ENCODE measurements at regions not wholly inside any gene's neighbourhood (a gene's known extent, or its start where the extent isn't known, plus 50 kb on each side); places are given as distances from the start of the nearest gene placed in this dataset.
"Not testable (repeated sequence)": the region's sequence is repeated elsewhere in the genome, so short reads cannot be mapped to it uniquely, and the experiment has no call there.

DNA sequence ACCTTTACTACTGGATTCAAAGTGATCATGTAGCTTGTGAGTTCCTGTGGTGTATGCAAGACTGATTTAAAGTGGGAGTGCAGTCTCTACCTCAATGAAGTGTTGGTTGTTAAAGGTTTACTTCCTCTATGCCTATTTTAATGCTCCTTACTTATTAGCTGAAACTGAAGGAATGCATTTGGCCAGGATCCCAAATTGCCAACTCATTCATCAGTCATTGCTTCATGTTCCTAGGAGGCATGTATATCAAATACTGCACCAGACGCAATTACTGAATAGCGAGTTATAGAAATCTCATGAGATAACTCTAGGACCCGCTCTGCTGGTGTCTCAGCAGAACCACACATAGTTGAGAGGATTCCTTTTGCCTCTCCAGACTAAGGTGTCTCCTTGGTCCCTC, 143.0 kb upstream of the RPS23 start:
- no peaks in the 10 kb centered on the region for H3K27me3 Mint-ChIP-seq (ENCODE audit: low read depth)
- no peak overlapping the region for H3K4me3 Mint-ChIP-seq (ENCODE audit: low read depth)
- intact Hi-C loops (cut with micrococcal nuclease): no loop called here
- no peak for DNase-seq (ENCODE audit: low spot score)
- H3K27ac Mint-ChIP-seq: no peak overlapping the region
- H3K4me1 Mint-ChIP-seq (ENCODE audit: low read depth): no peaks in the 10 kb centered on the region
- H3K9me3 Mint-ChIP-seq: no peaks in the 10 kb centered on the region
- no peaks in the 10 kb centered on the region for H3K36me3 Mint-ChIP-seq (ENCODE audit: low read depth)

DNA sequence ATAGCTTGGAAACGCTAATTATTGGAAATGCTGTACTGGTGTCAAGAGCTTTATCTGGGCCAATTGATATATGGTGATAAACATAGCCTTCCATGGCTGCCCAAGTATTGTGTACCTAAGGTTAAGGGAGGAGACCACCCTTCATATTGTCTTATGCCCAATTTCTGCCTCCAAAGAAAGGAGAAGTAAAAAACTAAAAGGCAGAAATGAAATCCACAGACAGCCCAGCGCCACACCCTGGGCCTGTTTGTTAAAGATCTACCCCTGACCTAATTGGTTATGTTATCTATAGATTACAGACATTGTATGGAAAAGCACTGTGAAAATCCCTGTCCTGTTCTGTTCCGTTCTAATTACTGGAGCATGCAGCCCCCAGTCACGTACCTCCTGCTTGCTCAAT, 142.4 kb upstream of the RPS23 start:
- H3K36me3 Mint-ChIP-seq (ENCODE audit: low read depth); H3K4me1 Mint-ChIP-seq (ENCODE audit: low read depth); H3K4me3 Mint-ChIP-seq (ENCODE audit: low read depth); intact Hi-C loops (cut with micrococcal nuclease); H3K27me3 Mint-ChIP-seq (ENCODE audit: low read depth); H3K27ac Mint-ChIP-seq; H3K9me3 Mint-ChIP-seq; DNase-seq (ENCODE audit: low spot score): not testable (repeated sequence)

DNA sequence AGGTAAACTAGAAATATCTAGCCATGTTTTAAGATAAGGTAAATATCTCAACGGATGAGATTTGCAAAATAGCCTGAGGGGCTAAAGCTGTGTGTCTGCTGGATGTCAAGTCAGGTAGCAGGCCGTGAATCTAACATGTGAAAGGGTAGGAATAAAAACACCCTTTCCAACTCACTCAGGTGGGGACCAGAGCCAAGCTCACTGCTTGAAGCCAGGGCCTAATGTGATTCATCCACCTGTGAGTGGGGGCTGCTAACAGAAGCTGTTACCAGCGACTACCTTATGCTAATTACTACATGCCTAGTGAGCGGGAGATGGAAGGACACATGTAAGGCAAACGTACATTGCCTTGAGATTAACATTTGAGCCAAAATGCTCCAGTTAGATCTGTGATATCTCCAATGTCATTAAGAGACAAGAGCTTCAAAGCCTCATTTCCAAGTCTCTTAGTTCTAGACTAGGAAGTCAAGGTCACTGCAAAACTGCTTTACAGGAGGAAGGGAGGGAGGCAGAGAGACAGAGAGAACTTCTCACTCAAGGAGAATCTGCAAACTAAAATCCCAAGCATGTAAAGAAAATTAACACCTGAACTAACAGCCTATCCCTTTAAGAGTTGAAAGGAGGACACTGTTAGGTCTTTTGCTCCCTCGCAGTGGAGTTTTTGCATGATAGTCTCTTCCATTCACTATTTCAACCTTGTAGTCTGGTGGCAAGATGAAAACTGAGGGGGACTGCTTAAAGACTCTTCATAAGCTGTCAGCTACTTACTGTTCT, 141.6 kb upstream of the RPS23 start:
- Mint-ChIP-seq H3K4me3 (ENCODE audit: low read depth) (no peak overlapping the region), H3K27ac (no peak overlapping the region), H3K4me1 (ENCODE audit: low read depth) (no peaks in the 10 kb centered on the region), H3K36me3 (ENCODE audit: low read depth) (no peaks in the 10 kb centered on the region), H3K9me3 (no peaks in the 10 kb centered on the region), H3K27me3 (ENCODE audit: low read depth) (no peaks in the 10 kb centered on the region)
- no peak for DNase-seq (ENCODE audit: low spot score)
- intact Hi-C loops (cut with micrococcal nuclease): no loop called here

DNA sequence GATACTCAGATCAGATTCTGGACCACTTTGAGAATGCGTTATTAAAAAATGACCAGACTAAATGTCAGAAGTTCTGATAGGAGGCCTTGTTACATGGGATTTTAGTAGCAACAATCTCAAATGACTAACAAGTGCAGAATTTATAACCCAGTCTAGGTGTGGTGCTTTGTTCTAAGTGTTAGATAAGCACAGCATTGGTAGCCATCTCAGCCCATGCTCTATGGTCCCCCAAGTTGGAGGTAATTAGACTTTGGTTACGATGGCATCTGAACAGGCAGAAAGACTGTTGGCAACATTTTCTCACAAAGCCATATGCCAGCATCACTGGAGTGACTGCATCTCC, 140.4 kb upstream of the RPS23 start:
- no peak for DNase-seq (ENCODE audit: low spot score)
- Mint-ChIP-seq H3K4me3 (ENCODE audit: low read depth) (no peak overlapping the region), H3K27ac (no peak overlapping the region), H3K4me1 (ENCODE audit: low read depth) (no peaks in the 10 kb centered on the region), H3K36me3 (ENCODE audit: low read depth) (no peaks in the 10 kb centered on the region), H3K27me3 (ENCODE audit: low read depth) (no peaks in the 10 kb centered on the region), H3K9me3 (no peaks in the 10 kb centered on the region)
- intact Hi-C loops (cut with micrococcal nuclease): no loop called here

DNA sequence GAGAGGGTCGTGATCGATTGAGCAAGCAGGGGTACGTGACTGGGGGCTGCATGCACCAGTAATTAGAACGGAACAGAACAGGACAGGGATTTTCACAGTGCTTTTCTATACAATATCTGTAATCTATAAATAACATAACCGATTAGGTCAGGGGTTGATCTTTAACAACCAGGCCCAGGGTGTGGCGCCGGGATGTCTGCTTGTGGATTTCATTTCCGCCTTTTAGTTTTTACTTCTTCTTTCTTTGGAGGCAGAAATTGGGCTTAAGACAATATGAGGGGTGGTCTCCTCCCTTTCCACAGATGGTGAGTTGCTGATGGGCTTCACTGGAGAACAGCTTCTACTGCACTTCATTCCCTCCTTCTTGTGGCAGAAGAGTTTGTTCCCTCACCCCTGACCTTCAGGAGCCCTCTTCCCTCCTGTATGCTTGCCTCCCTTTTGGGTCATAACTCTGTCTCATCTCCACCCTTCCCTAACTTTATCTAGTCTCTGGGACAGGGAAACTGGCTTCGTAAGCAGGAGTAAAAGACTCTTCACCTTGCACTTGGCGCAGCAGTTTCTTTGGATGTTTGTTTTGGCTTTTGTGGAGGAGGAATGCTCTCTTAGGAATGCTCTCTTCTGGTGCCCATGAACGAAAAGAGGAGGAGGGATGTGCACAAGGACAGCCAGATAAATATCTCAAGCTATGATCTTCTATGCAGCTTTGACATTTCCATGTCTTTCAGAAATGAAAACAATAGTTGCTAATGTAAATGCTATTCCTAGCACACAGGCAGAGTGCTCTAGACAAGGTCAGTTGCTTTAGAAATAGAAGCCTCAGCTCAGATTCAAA, 139.8 kb upstream of the RPS23 start:
- H3K4me3 Mint-ChIP-seq (ENCODE audit: low read depth): no peak overlapping the region
- H3K9me3 Mint-ChIP-seq: no peaks in the 10 kb centered on the region
- no peaks in the 10 kb centered on the region for H3K4me1 Mint-ChIP-seq (ENCODE audit: low read depth)
- no peak for DNase-seq (ENCODE audit: low spot score)
- H3K36me3 Mint-ChIP-seq (ENCODE audit: low read depth): no peaks in the 10 kb centered on the region
- intact Hi-C loops (cut with micrococcal nuclease): no loop called here
- H3K27me3 Mint-ChIP-seq (ENCODE audit: low read depth): no peaks in the 10 kb centered on the region
- no peak overlapping the region for H3K27ac Mint-ChIP-seq

DNA sequence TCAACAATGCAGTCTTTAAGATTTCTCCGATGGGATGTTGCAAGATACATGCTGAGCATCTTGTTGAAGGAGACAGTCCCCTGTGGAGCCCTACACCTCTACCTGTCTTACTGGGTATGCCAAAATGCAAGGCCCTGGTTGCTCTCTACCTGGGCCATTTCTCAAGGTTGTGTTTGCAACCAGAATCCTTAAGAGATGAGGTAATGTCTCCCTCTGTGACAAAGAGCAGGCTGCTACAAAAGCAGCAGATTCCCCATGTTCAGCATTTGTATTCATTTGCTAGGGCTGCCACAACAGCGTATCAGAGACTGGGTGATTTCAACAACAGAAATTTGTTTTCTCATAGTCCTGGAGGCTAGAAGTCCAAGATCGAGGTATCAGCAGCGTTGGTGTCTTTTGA, 138.4 kb upstream of the RPS23 start:
- Mint-ChIP-seq H3K9me3 (no peaks in the 10 kb centered on the region), H3K27ac (no peak overlapping the region), H3K27me3 (ENCODE audit: low read depth) (no peaks in the 10 kb centered on the region), H3K36me3 (ENCODE audit: low read depth) (no peaks in the 10 kb centered on the region), H3K4me3 (ENCODE audit: low read depth) (no peak overlapping the region), H3K4me1 (ENCODE audit: low read depth) (no peaks in the 10 kb centered on the region)
- intact Hi-C loops (cut with micrococcal nuclease): no loop called here
- DNase-seq (ENCODE audit: low spot score): no peak

DNA sequence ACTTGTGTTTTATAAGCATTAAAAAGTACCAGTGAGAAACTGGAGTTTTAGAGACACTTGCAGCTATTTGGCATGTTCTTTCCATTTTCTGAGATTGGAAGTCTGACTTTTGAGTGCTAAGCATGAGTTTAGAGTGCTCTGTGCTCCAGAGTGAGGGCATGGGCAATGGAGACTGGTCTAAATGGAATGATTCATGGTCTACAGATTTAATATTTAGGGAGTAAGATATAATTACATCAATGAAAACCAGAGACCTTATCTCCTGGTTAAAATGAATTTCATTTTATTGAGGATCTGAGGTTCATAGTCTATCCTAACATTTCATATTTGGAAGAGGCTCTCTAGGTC, 135.9 kb upstream of the RPS23 start:
- no peak overlapping the region for H3K4me3 Mint-ChIP-seq (ENCODE audit: low read depth)
- no peak for DNase-seq (ENCODE audit: low spot score)
- intact Hi-C loops (cut with micrococcal nuclease): no loop called here
- no peaks in the 10 kb centered on the region for H3K4me1 Mint-ChIP-seq (ENCODE audit: low read depth)
- H3K36me3 Mint-ChIP-seq (ENCODE audit: low read depth): no peaks in the 10 kb centered on the region
- H3K9me3 Mint-ChIP-seq: no peaks in the 10 kb centered on the region
- no peak overlapping the region for H3K27ac Mint-ChIP-seq
- H3K27me3 Mint-ChIP-seq (ENCODE audit: low read depth): no peaks in the 10 kb centered on the region

DNA sequence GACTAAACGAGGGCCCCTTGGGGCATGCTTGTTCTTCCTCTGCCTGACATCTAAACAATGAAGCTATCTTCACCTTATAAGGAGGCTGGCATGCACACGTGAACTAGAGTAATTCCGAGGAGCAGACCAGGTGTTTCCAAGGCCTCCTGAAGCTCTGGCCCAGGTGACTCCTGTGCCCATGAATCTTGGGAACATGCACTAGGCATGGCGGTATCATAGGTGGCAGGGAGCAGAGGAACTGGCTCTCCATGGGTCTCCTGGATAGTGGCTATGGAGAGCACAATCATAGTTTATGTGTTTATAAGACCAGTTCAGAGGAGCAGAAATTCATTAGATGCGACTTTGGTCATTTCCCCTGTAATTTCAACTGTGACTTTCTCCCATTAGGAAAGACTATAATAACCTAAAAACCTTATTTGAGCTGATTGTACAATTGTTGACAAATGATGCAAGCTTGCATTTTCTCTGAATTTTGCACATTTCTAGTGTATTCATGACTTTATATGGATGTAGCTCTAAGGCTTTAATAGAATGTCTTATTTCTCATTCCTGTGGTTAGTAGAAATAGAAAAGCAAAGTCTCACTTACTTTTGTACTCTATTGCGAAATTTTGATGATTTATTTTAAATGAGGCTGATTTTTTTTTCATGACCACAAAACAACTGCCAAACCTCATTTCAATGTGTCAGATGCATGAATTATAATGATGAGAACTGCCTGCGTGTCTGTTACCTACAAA, 135.3 kb upstream of the RPS23 start:
- Mint-ChIP-seq H3K36me3 (ENCODE audit: low read depth) (no peaks in the 10 kb centered on the region), H3K4me1 (ENCODE audit: low read depth) (no peaks in the 10 kb centered on the region), H3K9me3 (no peaks in the 10 kb centered on the region), H3K27ac (no peak overlapping the region), H3K27me3 (ENCODE audit: low read depth) (no peaks in the 10 kb centered on the region), H3K4me3 (ENCODE audit: low read depth) (no peak overlapping the region)
- no peak for DNase-seq (ENCODE audit: low spot score)
- intact Hi-C loops (cut with micrococcal nuclease): no loop called here

DNA sequence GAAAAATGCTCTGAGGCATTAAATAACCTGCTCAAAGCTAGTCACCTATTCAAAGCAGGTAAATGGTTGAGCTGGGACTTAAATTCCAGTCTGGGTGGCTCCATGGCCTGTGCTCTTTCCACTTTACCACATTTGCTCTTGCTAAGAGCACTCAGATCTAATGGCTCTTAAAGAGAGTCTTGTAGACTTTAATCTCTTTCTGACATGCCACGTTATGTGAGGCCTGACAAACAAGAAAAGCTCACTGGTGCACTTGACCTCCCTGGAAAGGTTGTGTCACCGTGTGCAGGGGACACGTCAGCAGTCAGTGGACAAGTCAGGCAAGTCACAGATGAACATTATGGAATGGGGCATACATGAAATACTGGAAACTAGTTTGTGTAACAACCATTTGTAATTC, 129.9 kb upstream of the RPS23 start:
- Mint-ChIP-seq H3K9me3 (peaks cover 9% of the 10 kb centered on the region), H3K4me3 (ENCODE audit: low read depth) (no peak overlapping the region), H3K27me3 (ENCODE audit: low read depth) (no peaks in the 10 kb centered on the region), H3K27ac (no peak overlapping the region), H3K36me3 (ENCODE audit: low read depth) (no peaks in the 10 kb centered on the region), H3K4me1 (ENCODE audit: low read depth) (no peaks in the 10 kb centered on the region)
- DNase-seq (ENCODE audit: low spot score): no peak
- intact Hi-C loops (cut with micrococcal nuclease): no loop called here

DNA sequence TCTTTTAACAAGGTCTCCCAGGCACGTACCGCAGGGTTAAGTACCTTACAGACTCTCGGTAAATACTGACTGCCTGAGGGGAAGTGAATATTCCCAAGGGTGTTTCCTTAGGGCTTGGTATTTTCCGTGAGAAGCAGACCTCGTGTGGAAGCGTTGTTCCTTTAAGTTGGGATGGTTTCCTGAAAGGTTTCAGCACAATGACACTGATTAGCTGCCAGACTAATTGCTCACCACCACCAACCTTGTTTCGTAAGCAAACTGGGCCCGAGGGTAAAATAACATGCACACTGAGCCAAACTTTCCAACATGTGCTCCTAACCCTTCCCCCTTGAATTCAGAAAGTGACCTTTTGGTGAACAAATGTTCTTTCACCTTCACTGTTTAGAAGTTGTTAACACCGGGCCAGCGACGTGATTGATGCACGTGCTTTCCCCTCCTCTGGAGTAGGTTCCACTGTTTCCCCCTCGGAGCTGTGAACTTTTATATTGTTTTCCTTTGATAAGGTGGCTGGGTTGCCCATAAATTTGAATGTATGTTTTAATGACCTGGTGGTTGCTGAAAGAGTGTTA, 128.1 kb upstream of the RPS23 start:
- Mint-ChIP-seq H3K27me3 (ENCODE audit: low read depth) (no peaks in the 10 kb centered on the region), H3K4me1 (ENCODE audit: low read depth) (no peaks in the 10 kb centered on the region), H3K4me3 (ENCODE audit: low read depth) (no peak overlapping the region), H3K9me3 (peaks cover 9% of the 10 kb centered on the region), H3K36me3 (ENCODE audit: low read depth) (no peaks in the 10 kb centered on the region), H3K27ac (no peak overlapping the region)
- intact Hi-C loops (cut with micrococcal nuclease): no loop called here
- DNase-seq (ENCODE audit: low spot score): no peak

DNA sequence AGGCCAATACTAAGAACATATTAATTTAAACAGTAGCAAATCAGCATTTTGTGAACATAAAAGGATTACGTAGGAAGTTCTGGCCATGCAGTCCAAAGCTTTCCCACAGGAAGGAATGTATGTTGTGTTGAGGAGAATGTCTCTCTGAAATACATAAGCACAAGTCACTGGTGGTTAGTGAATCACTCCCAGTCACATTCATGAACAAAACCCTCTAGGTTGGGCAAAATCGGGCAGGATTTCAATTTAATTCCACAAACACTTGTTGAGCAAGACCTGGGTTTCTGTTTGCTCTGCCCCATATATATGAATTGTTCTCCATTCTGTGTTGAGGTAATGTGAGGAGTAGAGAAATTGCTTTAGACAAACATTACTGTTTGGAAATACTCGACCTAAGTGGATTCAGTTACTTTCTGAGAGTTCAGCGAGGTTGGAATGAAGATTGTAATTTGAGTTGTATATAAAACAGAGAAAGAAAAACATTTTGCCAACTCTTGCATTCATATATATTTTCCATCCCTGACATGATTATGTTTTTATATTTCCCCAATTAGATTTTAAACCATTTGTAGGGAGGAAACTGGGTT, 127.6 kb upstream of the RPS23 start:
- Mint-ChIP-seq H3K9me3 (peaks cover 9% of the 10 kb centered on the region), H3K27me3 (ENCODE audit: low read depth) (no peaks in the 10 kb centered on the region), H3K4me3 (ENCODE audit: low read depth) (no peak overlapping the region), H3K4me1 (ENCODE audit: low read depth) (no peaks in the 10 kb centered on the region), H3K27ac (no peak overlapping the region), H3K36me3 (ENCODE audit: low read depth) (no peaks in the 10 kb centered on the region)
- no peak for DNase-seq (ENCODE audit: low spot score)
- intact Hi-C loops (cut with micrococcal nuclease): no loop called here

DNA sequence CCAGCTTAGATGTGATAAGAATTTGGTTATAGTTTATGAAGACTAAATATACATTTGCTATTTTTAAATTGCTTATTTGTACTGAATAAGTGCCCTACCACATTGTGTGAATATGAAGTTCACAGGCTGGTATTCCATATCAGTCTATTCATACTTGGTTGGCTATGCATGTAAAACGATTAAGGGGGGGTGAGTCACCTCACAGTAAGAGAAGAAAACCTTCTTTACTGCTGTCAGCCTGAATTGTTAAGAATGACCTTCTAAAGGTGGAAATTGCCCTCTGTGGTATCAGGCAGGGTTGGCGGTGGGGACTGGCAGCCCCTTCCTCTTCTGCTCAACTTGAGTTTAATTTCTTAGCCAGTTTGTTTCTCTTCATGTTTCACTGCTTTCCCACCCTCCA, 127.0 kb upstream of the RPS23 start:
- no peak overlapping the region for H3K27ac Mint-ChIP-seq
- intact Hi-C loops (cut with micrococcal nuclease): no loop called here
- no peaks in the 10 kb centered on the region for H3K27me3 Mint-ChIP-seq (ENCODE audit: low read depth)
- H3K9me3 Mint-ChIP-seq: peaks cover 9% of the 10 kb centered on the region
- H3K4me3 Mint-ChIP-seq (ENCODE audit: low read depth): no peak overlapping the region
- no peaks in the 10 kb centered on the region for H3K36me3 Mint-ChIP-seq (ENCODE audit: low read depth)
- no peak for DNase-seq (ENCODE audit: low spot score)
- no peaks in the 10 kb centered on the region for H3K4me1 Mint-ChIP-seq (ENCODE audit: low read depth)
